HepG2 (cell line): ENCODE measurements at regions not wholly inside any gene's neighbourhood (a gene's known extent, or its start where the extent isn't known, plus 50 kb on each side); places are given as distances from the start of the nearest gene placed in this dataset.
A peak's percentile ranks its signal among the peaks of the same experiment; 100 is the strongest.

ENCODE experiments used
- BCL6 ChIP-seq: IDR thresholded peaks from 2 replicates; pipeline ENCODE4 v1.6.1; 2016; ENCODE audit warnings: missing genetic modification reagents, missing compliant biosample characterization
- MTA3 ChIP-seq: sonication (generic); formaldehyde crosslinking; IDR thresholded peaks from 2 replicates; pipeline ENCODE4 v1.4.0; 2020; ENCODE audit warnings: missing genetic modification reagents
- NAIF1 ChIP-seq: sonication (generic); formaldehyde crosslinking; IDR thresholded peaks from 2 replicates; pipeline ENCODE4 v1.5.0; 2020; ENCODE audit warnings: mild to moderate bottlenecking, missing genetic modification reagents, borderline replicate concordance
- RERE ChIP-seq: IDR thresholded peaks from 2 replicates; pipeline ENCODE4 v1.6.1; 2016; ENCODE audit warnings: low read depth, missing genetic modification reagents, missing compliant biosample characterization
- REST ChIP-seq, 2 experiments: IDR thresholded peaks; 2 replicates each; pipeline ENCODE4 v1.6.1; 2011 to 2012; ENCODE audit warnings: low read length in 2 of 2, borderline replicate concordance in 1 of 2, low read depth in 1 of 2, mild to moderate bottlenecking in 1 of 2, moderate library complexity in 1 of 2
- STAT6 ChIP-seq: sonication (generic); formaldehyde crosslinking; IDR thresholded peaks from 2 replicates; pipeline ENCODE4 v1.4.0; 2020; ENCODE audit warnings: missing genetic modification reagents, mild to moderate bottlenecking, borderline replicate concordance
- ZNF3 ChIP-seq: IDR thresholded peaks from 2 replicates; pipeline ENCODE4 v1.7.0; 2017; ENCODE audit warnings: inconsistent platforms
- ZNF580 ChIP-seq: IDR thresholded peaks from 2 replicates; pipeline ENCODE4 v1.6.1; 2016; ENCODE audit warnings: low read depth, borderline replicate concordance
- ZNF609 ChIP-seq: sonication (generic); formaldehyde crosslinking; IDR thresholded peaks from 2 replicates; pipeline ENCODE4 v1.4.0; 2020; ENCODE audit warnings: mild to moderate bottlenecking, missing genetic modification reagents, borderline replicate concordance

GRCh38 chr2:181790716-181791649 is 100.5 kb upstream of the ITPRID2 start (continued):
- TF ChIP-seq RERE (CRISPR knock-in tag) (peak; percentile 58), ZNF609 (CRISPR knock-in tag) (peak; percentile 73; the same call in 1 of the 2 replicates), MTA3 (CRISPR knock-in tag) (no peak), ZNF580 (peak; percentile 68; the same call in 1 of the 2 replicates), STAT6 (CRISPR knock-in tag) (peak; percentile 72; the same call in 1 of the 2 replicates), REST (IDR thresholded peaks at IDR 0.05; ENCODE audit: borderline replicate concordance in 1 of 2, low read depth in 1 of 2, low read length in 2 of 2) (0 out of 4 replicates have a peak, but pooled peaks of 1 of the 2 experiments have one; percentile 37), NAIF1 (peak; percentile 45; the same call in 1 of the 2 replicates), BCL6 (peak; percentile 87), ZNF3 (CRISPR knock-in tag) (0 out of 2 replicates have a peak, but pooled peaks have one; percentile 42)
